ENCODE measurements at regions not wholly inside any gene's neighbourhood (a gene's known extent, or its start where the extent isn't known, plus 50 kb on each side); places are given as distances from the start of the nearest gene placed in this dataset.

GRCh38 chr2:234788381-234788780, 163.4 kb upstream of the SH3BP4 start:
- DNase-seq (ENCODE audit: insufficient read length, low spot score) (no peak), FAIRE-seq (no peak)
- TF ChIP-seq, protein P1, sequence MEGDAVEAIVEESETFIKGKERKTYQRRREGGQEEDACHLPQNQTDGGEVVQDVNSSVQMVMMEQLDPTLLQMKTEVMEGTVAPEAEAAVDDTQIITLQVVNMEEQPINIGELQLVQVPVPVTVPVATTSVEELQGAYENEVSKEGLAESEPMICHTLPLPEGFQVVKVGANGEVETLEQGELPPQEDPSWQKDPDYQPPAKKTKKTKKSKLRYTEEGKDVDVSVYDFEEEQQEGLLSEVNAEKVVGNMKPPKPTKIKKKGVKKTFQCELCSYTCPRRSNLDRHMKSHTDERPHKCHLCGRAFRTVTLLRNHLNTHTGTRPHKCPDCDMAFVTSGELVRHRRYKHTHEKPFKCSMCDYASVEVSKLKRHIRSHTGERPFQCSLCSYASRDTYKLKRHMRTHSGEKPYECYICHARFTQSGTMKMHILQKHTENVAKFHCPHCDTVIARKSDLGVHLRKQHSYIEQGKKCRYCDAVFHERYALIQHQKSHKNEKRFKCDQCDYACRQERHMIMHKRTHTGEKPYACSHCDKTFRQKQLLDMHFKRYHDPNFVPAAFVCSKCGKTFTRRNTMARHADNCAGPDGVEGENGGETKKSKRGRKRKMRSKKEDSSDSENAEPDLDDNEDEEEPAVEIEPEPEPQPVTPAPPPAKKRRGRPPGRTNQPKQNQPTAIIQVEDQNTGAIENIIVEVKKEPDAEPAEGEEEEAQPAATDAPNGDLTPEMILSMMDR (IDR thresholded peaks at IDR 0.05; ENCODE audit: insufficient read depth, missing control alignments) = no peak

DNA sequence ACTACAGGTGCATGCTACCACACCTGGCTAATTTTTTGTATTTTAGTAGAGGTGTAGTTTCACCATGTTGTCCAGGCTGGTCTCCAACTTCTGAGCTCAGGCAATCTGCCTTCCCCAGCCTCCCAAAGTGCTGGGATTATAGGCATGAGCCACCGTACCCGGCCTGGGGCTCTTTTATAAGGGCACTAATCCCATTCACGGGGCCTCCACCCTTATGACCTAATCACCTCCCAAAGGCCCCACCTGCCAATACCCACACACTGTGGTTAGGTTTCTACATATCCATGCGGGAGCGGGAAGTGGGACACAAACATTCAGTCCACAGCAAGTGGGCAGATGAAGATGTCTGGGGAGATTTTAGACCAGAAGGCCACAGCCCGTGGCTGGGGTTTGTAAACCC, 164.7 kb upstream of the SH3BP4 start:
- TF ChIP-seq, protein P1 (IDR thresholded peaks at IDR 0.05; ENCODE audit: insufficient read depth, missing control alignments) = no peak
- DNase-seq (ENCODE audit: insufficient read length, low spot score) = no peak
- no peak for FAIRE-seq

- TF ChIP-seq, protein P1 (IDR thresholded peaks at IDR 0.05; ENCODE audit: insufficient read depth, missing control alignments) = no peak
- DNase-seq (ENCODE audit: insufficient read length, low spot score) (no peak), FAIRE-seq (no peak)
Measured at GRCh38 chr2:234773764-234774409, 177.9 kb upstream of the SH3BP4 start.

- DNase-seq (ENCODE audit: insufficient read length, low spot score) = no peak
- TF ChIP-seq, protein P1 (IDR thresholded peaks at IDR 0.05; ENCODE audit: insufficient read depth, missing control alignments) = no peak
Measured at GRCh38 chr2:234773129-234773528, 178.7 kb upstream of the SH3BP4 start.

GRCh38 chr2:234772733-234773060, 179.1 kb upstream of the SH3BP4 start:
- TF ChIP-seq, protein P1 (IDR thresholded peaks at IDR 0.05; ENCODE audit: insufficient read depth, missing control alignments) = no peak
- FAIRE-seq = no peak
- no peak for DNase-seq (ENCODE audit: insufficient read length, low spot score)

More at GRCh38 chr2:234773129-234773528, 178.7 kb upstream of the SH3BP4 start:
- FAIRE-seq = no peak

- no peak for FAIRE-seq
- DNase-seq (ENCODE audit: insufficient read length, low spot score) = no peak
- TF ChIP-seq, protein P1 (IDR thresholded peaks at IDR 0.05; ENCODE audit: insufficient read depth, missing control alignments) = no peak
Measured at GRCh38 chr2:234771980-234772732, 179.7 kb upstream of the SH3BP4 start.

DNA sequence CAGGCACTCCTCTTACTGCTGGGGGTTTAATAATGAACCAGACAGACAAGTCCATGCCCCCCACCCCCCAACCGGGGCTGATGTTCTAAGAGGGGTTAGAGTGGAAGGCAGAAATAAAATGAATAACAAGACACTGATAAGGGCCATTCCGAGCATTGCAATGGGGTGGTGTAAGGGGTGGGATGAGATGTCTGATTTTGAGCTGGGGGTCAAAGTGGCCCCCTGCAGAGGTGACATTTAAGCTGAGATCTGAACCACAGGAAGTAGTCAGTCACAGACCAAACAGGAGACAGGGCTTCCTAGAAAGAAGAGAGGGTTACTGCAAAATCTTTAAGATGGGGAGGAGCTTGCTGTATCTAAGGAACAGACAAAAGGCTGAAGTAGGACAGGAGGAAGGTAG, 180.6 kb upstream of the SH3BP4 start:
- no peak for DNase-seq (ENCODE audit: insufficient read length, low spot score)
- no peak for FAIRE-seq
- TF ChIP-seq, protein P1 (IDR thresholded peaks at IDR 0.05; ENCODE audit: insufficient read depth, missing control alignments) = no peak
